T-helper 17 cell (primary cell): ENCODE measurements at regions not wholly inside any gene's neighbourhood (a gene's known extent, or its start where the extent isn't known, plus 50 kb on each side); places are given as distances from the start of the nearest gene placed in this dataset.
"Not testable (repeated sequence)": the region's sequence is repeated elsewhere in the genome, so short reads cannot be mapped to it uniquely, and the experiment has no call there.

Source experiments
- ATAC-seq: fragments of 150-1000 bp; cut with Tn5 transposase; 2 replicates; pipeline ENCODE4 v1.10.0; 2021; ENCODE audit warnings: mild to moderate bottlenecking, moderate library complexity
- DNase-seq, 3 donors: peaks; one replicate each; pipeline versions ENCODE4 v3.0.0 to v3.0.0-alpha.2; 2020 to 2021
- H3K9me3 ChIP-seq: one replicate; pipeline ENCODE4 v1.7.0; 2013; ENCODE audit warnings: low read length, mild to moderate bottlenecking; ENCODE audit not compliant: control insufficient read depth, poor library complexity, severe bottlenecking
- H3K27ac Mint-ChIP-seq: one replicate; pipeline ENCODE4 v1.8.0; 2022; ENCODE audit warnings: mild to moderate bottlenecking, moderate library complexity, mixed read lengths
- H3K27me3 Mint-ChIP-seq: one replicate; pipeline ENCODE4 v1.8.0; 2022; ENCODE audit warnings: mixed read lengths
- H3K36me3 Mint-ChIP-seq: one replicate; pipeline ENCODE4 v1.8.0; 2022; ENCODE audit warnings: low read depth, mixed read lengths
- H3K4me1 Mint-ChIP-seq: one replicate; pipeline ENCODE4 v1.8.0; 2022; ENCODE audit warnings: mild to moderate bottlenecking, mixed read lengths
- H3K4me3 Mint-ChIP-seq: one replicate; pipeline ENCODE4 v1.8.0; 2022; ENCODE audit warnings: mild to moderate bottlenecking, moderate library complexity, mixed read lengths

- not testable (repeated sequence) for ATAC-seq, H3K4me3 Mint-ChIP-seq, H3K36me3 Mint-ChIP-seq, H3K9me3 ChIP-seq, H3K4me1 Mint-ChIP-seq, H3K27ac Mint-ChIP-seq, H3K27me3 Mint-ChIP-seq, DNase-seq
These were observed 242.7 kb upstream of the NBPF12 start for GRCh38 chr1:146695388-146695787.

- not testable (repeated sequence) for DNase-seq, H3K4me1 Mint-ChIP-seq, H3K27me3 Mint-ChIP-seq, H3K4me3 Mint-ChIP-seq, H3K36me3 Mint-ChIP-seq, H3K9me3 ChIP-seq, H3K27ac Mint-ChIP-seq, ATAC-seq
These were observed 246.3 kb upstream of the NBPF12 start for GRCh38 chr1:146691798-146692197.

- not testable (repeated sequence) for H3K4me3 Mint-ChIP-seq, H3K36me3 Mint-ChIP-seq, DNase-seq, ATAC-seq, H3K4me1 Mint-ChIP-seq, H3K27me3 Mint-ChIP-seq, H3K27ac Mint-ChIP-seq, H3K9me3 ChIP-seq
These were observed 249.2 kb upstream of the NBPF12 start for GRCh38 chr1:146688893-146689292.

- not testable (repeated sequence) for H3K27ac Mint-ChIP-seq, H3K4me1 Mint-ChIP-seq
These were observed 251.3 kb upstream of the NBPF12 start for GRCh38 chr1:146686777-146687366.

GRCh38 chr1:146683126-146683429 is 255.0 kb upstream of the NBPF12 start:
- not testable (repeated sequence) for H3K4me1 Mint-ChIP-seq, H3K27me3 Mint-ChIP-seq, ATAC-seq

More at GRCh38 chr1:146686777-146687366, 251.3 kb upstream of the NBPF12 start:
- H3K4me3 Mint-ChIP-seq, H3K36me3 Mint-ChIP-seq, H3K9me3 ChIP-seq, H3K27me3 Mint-ChIP-seq, ATAC-seq, DNase-seq: not testable (repeated sequence)

GRCh38 chr1:146682227-146683125 is 255.6 kb upstream of the NBPF12 start:
- not testable (repeated sequence) for H3K36me3 Mint-ChIP-seq, H3K27me3 Mint-ChIP-seq, H3K4me3 Mint-ChIP-seq, H3K27ac Mint-ChIP-seq, H3K4me1 Mint-ChIP-seq, DNase-seq, H3K9me3 ChIP-seq, ATAC-seq

More at GRCh38 chr1:146683126-146683429, 255.0 kb upstream of the NBPF12 start:
- not testable (repeated sequence) for H3K9me3 ChIP-seq, DNase-seq, H3K27ac Mint-ChIP-seq, H3K4me3 Mint-ChIP-seq, H3K36me3 Mint-ChIP-seq

DNA sequence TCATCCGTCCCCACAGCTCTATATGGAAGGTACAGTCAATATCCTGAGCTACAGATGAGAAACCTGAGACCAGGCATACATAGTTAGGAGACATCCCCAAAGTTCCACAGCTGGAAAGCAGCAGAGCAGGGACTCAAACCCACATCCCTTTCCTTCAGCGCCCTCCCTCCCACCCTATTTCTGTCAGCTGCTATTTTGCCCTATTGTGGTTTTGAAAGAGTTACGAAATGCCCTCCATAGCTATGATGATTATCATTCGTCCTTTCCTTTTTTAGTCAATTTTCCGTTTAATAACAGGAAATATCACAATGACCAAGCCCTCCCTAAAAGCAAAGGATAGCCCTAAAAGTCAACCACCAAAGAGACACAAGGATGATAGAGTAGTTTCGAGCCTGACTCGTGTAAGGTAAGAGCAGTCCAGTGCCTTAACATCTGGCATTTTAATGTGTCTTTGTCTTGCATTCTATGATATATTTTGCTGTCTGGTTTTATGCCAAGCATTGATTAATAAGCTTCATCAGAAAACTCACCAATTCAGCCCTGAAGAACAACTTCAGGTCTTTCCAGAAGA is 264.3 kb upstream of the NBPF12 start:
- not testable (repeated sequence) for DNase-seq, H3K9me3 ChIP-seq, H3K27ac Mint-ChIP-seq, ATAC-seq, H3K4me3 Mint-ChIP-seq, H3K4me1 Mint-ChIP-seq, H3K27me3 Mint-ChIP-seq, H3K36me3 Mint-ChIP-seq

DNA sequence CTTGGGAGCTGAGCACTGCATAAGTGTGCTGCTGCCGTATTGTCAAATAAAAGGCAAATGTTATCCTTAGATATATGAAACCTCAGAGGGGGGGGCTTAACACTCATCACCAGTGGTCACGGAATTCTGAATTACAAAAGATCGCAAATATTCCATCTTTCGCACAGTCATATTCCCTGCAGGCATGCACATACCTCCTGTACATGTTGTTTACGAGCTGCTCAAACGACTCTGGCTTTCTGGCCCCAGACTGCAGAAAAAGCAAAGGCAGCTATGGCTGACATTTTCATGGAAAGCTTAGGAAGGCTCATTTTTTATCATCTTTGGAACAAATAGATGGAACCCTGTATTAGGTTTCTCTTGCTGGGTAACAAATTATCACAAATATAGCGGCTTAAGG is 265.5 kb upstream of the NBPF12 start:
- DNase-seq, H3K27ac Mint-ChIP-seq, ATAC-seq, H3K36me3 Mint-ChIP-seq, H3K4me1 Mint-ChIP-seq, H3K9me3 ChIP-seq, H3K27me3 Mint-ChIP-seq, H3K4me3 Mint-ChIP-seq: not testable (repeated sequence)

- not testable (repeated sequence) for DNase-seq, H3K4me3 Mint-ChIP-seq, ATAC-seq, H3K4me1 Mint-ChIP-seq, H3K9me3 ChIP-seq, H3K27me3 Mint-ChIP-seq, H3K27ac Mint-ChIP-seq, H3K36me3 Mint-ChIP-seq
These were observed 266.5 kb upstream of the NBPF12 start for GRCh38 chr1:146671588-146671987.

GRCh38 chr1:146670832-146671566 is 267.1 kb upstream of the NBPF12 start:
- H3K9me3 ChIP-seq, H3K4me3 Mint-ChIP-seq, H3K4me1 Mint-ChIP-seq, H3K27me3 Mint-ChIP-seq, ATAC-seq, H3K36me3 Mint-ChIP-seq, DNase-seq: not testable (repeated sequence)
- H3K27ac Mint-ChIP-seq: peak overlapping the region; percentile 32

DNA sequence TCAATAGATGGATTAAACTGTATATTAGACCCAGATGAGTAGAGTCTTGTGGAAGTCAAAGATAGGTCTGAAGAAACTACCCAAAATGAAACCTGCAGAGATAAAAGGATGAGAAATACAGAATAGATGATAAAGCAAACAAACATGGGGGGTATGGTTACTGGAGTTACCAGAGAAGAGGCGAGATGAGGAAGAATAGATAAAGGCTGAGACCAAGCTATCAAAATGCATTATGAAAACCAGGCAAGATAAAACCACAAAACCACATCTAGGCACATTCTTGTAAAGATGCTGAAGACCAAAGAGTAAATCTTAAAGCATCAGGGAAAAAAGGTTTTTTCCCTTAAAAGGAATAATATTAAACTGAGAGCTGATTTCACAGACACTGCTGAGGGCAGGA is 271.8 kb upstream of the NBPF12 start:
- DNase-seq, H3K27ac Mint-ChIP-seq, H3K9me3 ChIP-seq, H3K27me3 Mint-ChIP-seq, H3K4me3 Mint-ChIP-seq, H3K36me3 Mint-ChIP-seq, H3K4me1 Mint-ChIP-seq: not testable (repeated sequence)
- peak; percentile 30 for ATAC-seq

DNA sequence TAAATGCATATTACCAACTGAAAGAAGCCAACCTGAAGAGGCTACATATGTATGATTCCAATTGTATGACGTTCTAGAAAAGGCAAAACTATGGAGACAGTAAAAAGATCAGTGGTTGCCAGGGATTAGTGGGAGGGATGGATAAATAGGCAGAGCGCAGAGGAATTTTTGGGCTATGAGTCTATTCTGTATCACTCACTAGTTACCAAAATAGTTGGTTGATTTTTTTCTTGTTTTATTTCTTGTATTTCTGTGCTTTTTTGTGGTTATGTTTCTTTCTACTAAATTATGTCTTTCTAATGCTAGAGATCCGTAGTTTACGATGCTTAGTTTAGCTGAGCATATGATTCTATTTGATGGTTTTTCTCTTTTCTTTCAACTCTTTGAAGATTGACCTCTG is 277.9 kb upstream of the NBPF12 start:
- not testable (repeated sequence) for H3K4me1 Mint-ChIP-seq, H3K27ac Mint-ChIP-seq, H3K27me3 Mint-ChIP-seq, H3K36me3 Mint-ChIP-seq, H3K9me3 ChIP-seq, H3K4me3 Mint-ChIP-seq, DNase-seq, ATAC-seq

GRCh38 chr1:146656356-146657060 is 281.6 kb upstream of the NBPF12 start:
- not testable (repeated sequence) for H3K36me3 Mint-ChIP-seq, DNase-seq, ATAC-seq, H3K27me3 Mint-ChIP-seq, H3K4me3 Mint-ChIP-seq, H3K9me3 ChIP-seq, H3K4me1 Mint-ChIP-seq, H3K27ac Mint-ChIP-seq
